ENCODE measurements at regions not wholly inside any gene's neighbourhood (a gene's known extent, or its start where the extent isn't known, plus 50 kb on each side); places are given as distances from the start of the nearest gene placed in this dataset.

DNA sequence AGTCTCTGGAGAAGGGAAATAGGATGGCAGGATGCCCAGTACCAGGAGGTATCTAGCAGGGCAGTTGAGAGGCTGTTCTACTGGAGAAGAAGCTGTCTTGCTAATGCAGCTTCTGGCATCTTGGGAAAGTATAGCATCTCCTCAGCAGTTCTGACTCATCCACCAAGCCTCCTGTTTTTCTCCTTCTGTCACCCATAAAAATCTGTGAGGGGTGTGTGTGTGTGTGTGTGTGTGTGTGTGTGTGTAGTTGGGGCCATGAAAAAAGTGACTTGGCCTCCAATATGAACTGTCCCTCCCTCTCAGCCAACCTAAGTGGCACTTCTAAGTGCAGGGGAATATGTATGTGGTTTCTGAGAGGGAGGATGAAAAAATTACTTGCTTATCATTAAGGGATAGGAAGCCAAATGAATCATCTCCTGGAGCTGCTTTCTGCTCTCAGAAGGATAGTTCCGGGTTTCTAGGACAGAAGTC is 83.9 kb downstream of the CBLN2 start:
- TF ChIP-seq SMC3 (IDR thresholded peaks at IDR 0.05) (no peak), JUNB (IDR thresholded peaks at IDR 0.05) (peak; percentile 22; the same call in 1 of the 2 replicates)
- ChIA-PET CTCF (no interaction called here), POLR2A (no interaction called here)
- H3K27ac ChIP-seq: peak overlapping the region; percentile 37 to 78; a peak in 3 of 6 replicates
- FAIRE-seq: no peak
- H3K4me3 ChIP-seq: no peak overlapping the region
- peak; percentile 61 to 73; a peak in 5 of 6 replicates for ATAC-seq
- H3K4me2 ChIP-seq: peak overlapping the region; percentile 50
- 0 out of 3 replicates have a peak, but pooled peaks cover 3% of the 10 kb centered on the region for H3K9me3 ChIP-seq
- WGBS (ENCODE audit: missing lambda C conversion rate): 0% methylated on average over 1 of the region's 1 CpG
- peak in 1 of 2 experiments; percentile 24 for DNase-seq (ENCODE audit: low read depth in 1 of 2, low spot score in 1 of 2)
- H3K4me1 ChIP-seq: peaks cover 38% of the 10 kb centered on the region

DNA sequence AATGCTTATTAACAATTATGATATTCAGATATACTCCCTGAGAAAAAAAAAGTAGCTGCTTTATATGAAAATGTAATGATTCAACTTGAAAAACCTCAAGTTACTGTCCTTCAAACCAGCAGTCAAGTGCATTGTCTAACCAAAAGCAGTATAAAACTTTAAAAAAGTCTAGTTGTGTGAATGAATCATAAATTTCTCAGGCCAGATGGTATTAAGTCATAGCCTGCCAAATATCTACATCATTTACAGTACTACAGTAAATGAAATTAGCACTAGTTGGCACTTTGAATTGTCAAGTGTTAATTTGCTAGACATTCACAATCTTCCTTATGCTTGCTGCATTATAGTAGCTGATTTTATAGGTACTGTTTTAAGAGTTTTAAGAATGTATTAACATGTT is 85.9 kb downstream of the CBLN2 start:
- TF ChIP-seq PHF8 (IDR thresholded peaks at IDR 0.05; ENCODE audit: borderline replicate concordance, low read depth): no peak
- no peak for TF ChIP-seq HDAC2 (IDR thresholded peaks at IDR 0.05)
- no peak for TF ChIP-seq EHMT2 (IDR thresholded peaks at IDR 0.05; ENCODE audit: low read depth)
- Histone ChIP-seq H3K27ac (peak overlapping the region; percentile 62 to 77; a peak in 4 of 6 replicates), H3K4me1 (peaks cover 38% of the 10 kb centered on the region), H3K4me3 (no peak overlapping the region), H3K4me2 (peak overlapping the region; percentile 57; the same call in 2 of the 3 replicates), H3K9me3 (peaks cover 3% of the 10 kb centered on the region; the same call in 1 of the 3 replicates)
- ChIA-PET POLR2A (no interaction called here), CTCF (no interaction called here)
- DNase-seq (ENCODE audit: low read depth in 1 of 2, low spot score in 1 of 2) (no peak), ATAC-seq (no peak), FAIRE-seq (no peak)

DNA sequence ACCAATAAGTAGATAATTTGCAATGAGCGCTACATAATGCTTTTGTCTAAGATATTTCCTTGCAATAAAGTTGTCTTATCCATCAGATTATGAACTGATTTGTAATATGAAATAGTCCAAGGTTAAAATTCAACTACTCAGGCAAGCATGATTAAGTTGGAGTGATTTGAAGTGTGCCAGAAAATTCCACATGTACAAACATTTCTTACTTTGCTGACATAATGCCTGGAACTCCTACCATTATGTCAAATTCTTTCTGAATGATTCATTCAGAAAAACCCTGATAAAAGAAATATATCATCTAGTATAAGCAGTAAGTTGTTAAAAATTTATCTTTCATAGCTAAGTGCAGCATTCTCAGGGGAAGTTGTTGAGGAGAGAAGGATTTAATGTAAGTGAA is 87.3 kb downstream of the CBLN2 start:
- H3K4me2 ChIP-seq: peak overlapping the region; percentile 57
- no peak for TF ChIP-seq HEYL (CRISPR knock-in tag; IDR thresholded peaks at IDR 0.05)
- TF ChIP-seq, protein P1, sequence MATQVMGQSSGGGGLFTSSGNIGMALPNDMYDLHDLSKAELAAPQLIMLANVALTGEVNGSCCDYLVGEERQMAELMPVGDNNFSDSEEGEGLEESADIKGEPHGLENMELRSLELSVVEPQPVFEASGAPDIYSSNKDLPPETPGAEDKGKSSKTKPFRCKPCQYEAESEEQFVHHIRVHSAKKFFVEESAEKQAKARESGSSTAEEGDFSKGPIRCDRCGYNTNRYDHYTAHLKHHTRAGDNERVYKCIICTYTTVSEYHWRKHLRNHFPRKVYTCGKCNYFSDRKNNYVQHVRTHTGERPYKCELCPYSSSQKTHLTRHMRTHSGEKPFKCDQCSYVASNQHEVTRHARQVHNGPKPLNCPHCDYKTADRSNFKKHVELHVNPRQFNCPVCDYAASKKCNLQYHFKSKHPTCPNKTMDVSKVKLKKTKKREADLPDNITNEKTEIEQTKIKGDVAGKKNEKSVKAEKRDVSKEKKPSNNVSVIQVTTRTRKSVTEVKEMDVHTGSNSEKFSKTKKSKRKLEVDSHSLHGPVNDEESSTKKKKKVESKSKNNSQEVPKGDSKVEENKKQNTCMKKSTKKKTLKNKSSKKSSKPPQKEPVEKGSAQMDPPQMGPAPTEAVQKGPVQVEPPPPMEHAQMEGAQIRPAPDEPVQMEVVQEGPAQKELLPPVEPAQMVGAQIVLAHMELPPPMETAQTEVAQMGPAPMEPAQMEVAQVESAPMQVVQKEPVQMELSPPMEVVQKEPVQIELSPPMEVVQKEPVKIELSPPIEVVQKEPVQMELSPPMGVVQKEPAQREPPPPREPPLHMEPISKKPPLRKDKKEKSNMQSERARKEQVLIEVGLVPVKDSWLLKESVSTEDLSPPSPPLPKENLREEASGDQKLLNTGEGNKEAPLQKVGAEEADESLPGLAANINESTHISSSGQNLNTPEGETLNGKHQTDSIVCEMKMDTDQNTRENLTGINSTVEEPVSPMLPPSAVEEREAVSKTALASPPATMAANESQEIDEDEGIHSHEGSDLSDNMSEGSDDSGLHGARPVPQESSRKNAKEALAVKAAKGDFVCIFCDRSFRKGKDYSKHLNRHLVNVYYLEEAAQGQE (IDR thresholded peaks at IDR 0.05): no peak
- TF ChIP-seq EHMT2 (IDR thresholded peaks at IDR 0.05; ENCODE audit: low read depth): no peak
- no peak for TF ChIP-seq KDM1A (IDR thresholded peaks at IDR 0.05; ENCODE audit: low read depth)
- no peak for TF ChIP-seq MYC (IDR thresholded peaks at IDR 0.05; ENCODE audit: borderline replicate concordance, low read length)
- no peak for TF ChIP-seq RAD21 (conservative IDR thresholded peaks at IDR 0.05 in 1 of 2, IDR thresholded peaks at IDR 0.05 in 1 of 2)
- TF ChIP-seq JUN (IDR thresholded peaks at IDR 0.05): 0 out of 5 replicates have a peak, but pooled peaks of 1 of the 2 experiments have one; percentile 44
- peak; percentile 25 to 30; a peak in 2 of 5 replicates for TF ChIP-seq EP300 (IDR thresholded peaks at IDR 0.05)
- TF ChIP-seq NPAS2 (CRISPR knock-in tag; IDR thresholded peaks at IDR 0.05; ENCODE audit: borderline replicate concordance): no peak
- TF ChIP-seq, protein P2, sequence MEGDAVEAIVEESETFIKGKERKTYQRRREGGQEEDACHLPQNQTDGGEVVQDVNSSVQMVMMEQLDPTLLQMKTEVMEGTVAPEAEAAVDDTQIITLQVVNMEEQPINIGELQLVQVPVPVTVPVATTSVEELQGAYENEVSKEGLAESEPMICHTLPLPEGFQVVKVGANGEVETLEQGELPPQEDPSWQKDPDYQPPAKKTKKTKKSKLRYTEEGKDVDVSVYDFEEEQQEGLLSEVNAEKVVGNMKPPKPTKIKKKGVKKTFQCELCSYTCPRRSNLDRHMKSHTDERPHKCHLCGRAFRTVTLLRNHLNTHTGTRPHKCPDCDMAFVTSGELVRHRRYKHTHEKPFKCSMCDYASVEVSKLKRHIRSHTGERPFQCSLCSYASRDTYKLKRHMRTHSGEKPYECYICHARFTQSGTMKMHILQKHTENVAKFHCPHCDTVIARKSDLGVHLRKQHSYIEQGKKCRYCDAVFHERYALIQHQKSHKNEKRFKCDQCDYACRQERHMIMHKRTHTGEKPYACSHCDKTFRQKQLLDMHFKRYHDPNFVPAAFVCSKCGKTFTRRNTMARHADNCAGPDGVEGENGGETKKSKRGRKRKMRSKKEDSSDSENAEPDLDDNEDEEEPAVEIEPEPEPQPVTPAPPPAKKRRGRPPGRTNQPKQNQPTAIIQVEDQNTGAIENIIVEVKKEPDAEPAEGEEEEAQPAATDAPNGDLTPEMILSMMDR (IDR thresholded peaks at IDR 0.05): no peak
- no peak for TF ChIP-seq RNF2 (IDR thresholded peaks at IDR 0.05; ENCODE audit: borderline replicate concordance, low read depth)
- TF ChIP-seq EHF (CRISPR knock-in tag; IDR thresholded peaks at IDR 0.05): no peak
- TF ChIP-seq, protein P3, sequence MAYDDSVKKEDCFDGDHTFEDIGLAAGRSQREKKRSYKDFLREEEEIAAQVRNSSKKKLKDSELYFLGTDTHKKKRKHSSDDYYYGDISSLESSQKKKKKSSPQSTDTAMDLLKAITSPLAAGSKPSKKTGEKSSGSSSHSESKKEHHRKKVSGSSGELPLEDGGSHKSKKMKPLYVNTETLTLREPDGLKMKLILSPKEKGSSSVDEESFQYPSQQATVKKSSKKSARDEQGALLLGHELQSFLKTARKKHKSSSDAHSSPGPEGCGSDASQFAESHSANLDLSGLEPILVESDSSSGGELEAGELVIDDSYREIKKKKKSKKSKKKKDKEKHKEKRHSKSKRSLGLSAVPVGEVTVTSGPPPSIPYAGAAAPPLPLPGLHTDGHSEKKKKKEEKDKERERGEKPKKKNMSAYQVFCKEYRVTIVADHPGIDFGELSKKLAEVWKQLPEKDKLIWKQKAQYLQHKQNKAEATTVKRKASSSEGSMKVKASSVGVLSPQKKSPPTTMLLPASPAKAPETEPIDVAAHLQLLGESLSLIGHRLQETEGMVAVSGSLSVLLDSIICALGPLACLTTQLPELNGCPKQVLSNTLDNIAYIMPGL (CRISPR knock-in tag; IDR thresholded peaks at IDR 0.05; ENCODE audit: borderline replicate concordance): no peak
- no peak for TF ChIP-seq ESRRA (IDR thresholded peaks at IDR 0.05; ENCODE audit: borderline replicate concordance, low read length)
- no peak for TF ChIP-seq CBX2 (IDR thresholded peaks at IDR 0.05; ENCODE audit: borderline replicate concordance, low read depth)
- TF ChIP-seq GATA3 (IDR thresholded peaks at IDR 0.05; ENCODE audit: borderline replicate concordance): peak; percentile 70; the same call in 1 of the 2 replicates
- no peak for TF ChIP-seq FOSB (CRISPR knock-in tag; IDR thresholded peaks at IDR 0.05)
- TF ChIP-seq JUNB (IDR thresholded peaks at IDR 0.05): peak; percentile 76
- TF ChIP-seq SMC3 (IDR thresholded peaks at IDR 0.05): no peak
- TF ChIP-seq PHF8 (IDR thresholded peaks at IDR 0.05; ENCODE audit: borderline replicate concordance, low read depth): no peak
- TF ChIP-seq, protein P4, sequence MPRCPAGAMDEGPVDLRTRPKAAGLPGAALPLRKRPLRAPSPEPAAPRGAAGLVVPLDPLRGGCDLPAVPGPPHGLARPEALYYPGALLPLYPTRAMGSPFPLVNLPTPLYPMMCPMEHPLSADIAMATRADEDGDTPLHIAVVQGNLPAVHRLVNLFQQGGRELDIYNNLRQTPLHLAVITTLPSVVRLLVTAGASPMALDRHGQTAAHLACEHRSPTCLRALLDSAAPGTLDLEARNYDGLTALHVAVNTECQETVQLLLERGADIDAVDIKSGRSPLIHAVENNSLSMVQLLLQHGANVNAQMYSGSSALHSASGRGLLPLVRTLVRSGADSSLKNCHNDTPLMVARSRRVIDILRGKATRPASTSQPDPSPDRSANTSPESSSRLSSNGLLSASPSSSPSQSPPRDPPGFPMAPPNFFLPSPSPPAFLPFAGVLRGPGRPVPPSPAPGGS (IDR thresholded peaks at IDR 0.05): no peak
- peak; percentile 21; the same call in 1 of the 2 replicates for TF ChIP-seq FOSL2 (IDR thresholded peaks at IDR 0.05)
- no peak for TF ChIP-seq FOSL2 (CRISPR knock-in tag; IDR thresholded peaks at IDR 0.05)
- TF ChIP-seq, protein P5, sequence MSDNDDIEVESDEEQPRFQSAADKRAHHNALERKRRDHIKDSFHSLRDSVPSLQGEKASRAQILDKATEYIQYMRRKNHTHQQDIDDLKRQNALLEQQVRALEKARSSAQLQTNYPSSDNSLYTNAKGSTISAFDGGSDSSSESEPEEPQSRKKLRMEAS (IDR thresholded peaks at IDR 0.05): 0 out of 2 replicates have a peak, but pooled peaks have one; percentile 15

More for the DNA sequence above, 87.3 kb downstream of the CBLN2 start:
- no peak overlapping the region for H3K4me3 ChIP-seq
- ChIA-PET CTCF (no interaction called here), POLR2A (no interaction called here)
- 19% methylated on average over 1 of the region's 1 CpG for WGBS (ENCODE audit: missing lambda C conversion rate)
- peak overlapping the region; percentile 75 to 87 for H3K27ac ChIP-seq
- FAIRE-seq (no peak), DNase-seq (ENCODE audit: low read depth in 1 of 2, low spot score in 1 of 2) (peak in 1 of 2 experiments; percentile 29), ATAC-seq (peak; percentile 36 to 50; a peak in 3 of 6 replicates)
- peaks cover 3% of the 10 kb centered on the region; the same call in 1 of the 3 replicates for H3K9me3 ChIP-seq
- peaks cover 38% of the 10 kb centered on the region for H3K4me1 ChIP-seq
